T-helper 1 cell treated with Interleukin-12 subunit alpha and Interleukin-12 subunit beta and Interleukin-4 antibody, amounts not matched to agents 30 ng/mL and 1 ng/mL, for 36 hours (primary cell): ENCODE measurements at regions not wholly inside any gene's neighbourhood (a gene's known extent, or its start where the extent isn't known, plus 50 kb on each side); places are given as distances from the start of the nearest gene placed in this dataset.
"Not testable (repeated sequence)": the region's sequence is repeated elsewhere in the genome, so short reads cannot be mapped to it uniquely, and the experiment has no call there.

Source experiments
- intact Hi-C: fragments of 100-400 bp; cut with micrococcal nuclease; formaldehyde crosslinking; loops from one replicate; pipeline ENCODE4 v1.15.1; 2024

DNA sequence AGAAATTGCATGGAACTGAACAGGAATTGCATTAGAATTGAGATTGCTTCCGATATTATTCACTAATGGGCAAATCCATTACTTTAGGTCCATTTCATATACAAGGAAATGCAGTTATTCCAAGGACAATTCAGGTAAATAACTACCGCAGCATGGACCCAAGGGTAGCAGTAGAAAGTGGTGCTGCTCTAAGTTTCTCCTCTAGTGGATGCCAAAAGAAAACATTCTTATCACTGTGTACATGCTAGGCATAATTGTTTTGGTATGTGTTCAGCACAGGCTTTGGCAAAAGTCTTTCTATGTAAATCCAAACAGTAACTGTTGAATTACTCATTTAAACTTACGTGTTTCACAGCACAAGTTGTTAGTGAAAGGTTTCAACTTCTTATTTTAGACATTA is 890.1 kb upstream of the ADAMTS5 start:
- intact Hi-C loops: not testable (repeated sequence)

- intact Hi-C loops: no loop called here
These were observed 874.3 kb upstream of the ADAMTS5 start for GRCh38 chr21:27841084-27841672.

DNA sequence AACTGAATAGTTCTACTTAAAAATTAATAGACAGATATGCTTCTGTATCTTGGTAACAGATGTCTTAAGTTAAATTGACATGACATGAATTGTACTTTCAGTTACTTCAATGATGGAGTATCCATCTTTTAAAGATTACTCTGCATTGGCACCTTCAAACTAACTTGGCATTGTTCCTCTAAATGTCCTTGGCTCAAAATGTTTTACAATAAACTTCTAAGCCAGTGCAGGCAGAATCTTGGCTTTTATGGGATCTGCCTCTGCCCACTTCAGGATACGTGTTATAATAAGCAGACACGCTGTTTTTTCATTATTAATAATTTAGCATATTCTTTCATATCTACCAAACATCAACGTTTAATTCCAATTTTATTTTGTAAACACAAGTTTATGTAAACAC is 873.4 kb upstream of the ADAMTS5 start:
- intact Hi-C loops: no loop called here

DNA sequence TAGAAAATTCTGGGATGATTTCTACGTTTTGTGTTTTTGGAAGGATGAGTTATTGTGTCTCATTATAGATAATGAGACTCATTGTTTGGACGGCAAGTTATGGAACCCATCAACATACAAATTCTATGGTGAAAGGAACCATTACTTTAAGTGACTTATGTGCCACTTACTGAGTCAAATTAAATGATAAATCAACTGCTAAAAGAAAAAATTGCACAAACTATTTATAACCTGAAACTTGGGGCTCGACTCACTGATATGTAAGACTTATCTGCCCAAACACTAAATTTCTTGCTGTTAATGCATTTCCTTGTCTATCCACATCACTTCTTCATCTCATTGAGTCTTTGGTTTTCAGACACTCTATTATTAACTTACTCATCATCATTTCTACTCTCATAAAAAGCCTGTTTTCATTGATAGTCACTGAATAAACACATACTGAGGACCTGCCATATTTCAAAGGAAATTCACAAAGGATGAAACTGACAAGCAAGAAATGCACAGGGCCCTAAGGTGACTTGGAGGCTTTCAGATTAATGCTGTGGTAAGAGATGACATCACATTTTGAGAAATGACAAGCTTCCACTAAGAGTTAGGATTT is 872.7 kb upstream of the ADAMTS5 start:
- intact Hi-C loops: no loop called here

GRCh38 chr21:27838573-27838972 is 871.7 kb upstream of the ADAMTS5 start:
- intact Hi-C loops: no loop called here

DNA sequence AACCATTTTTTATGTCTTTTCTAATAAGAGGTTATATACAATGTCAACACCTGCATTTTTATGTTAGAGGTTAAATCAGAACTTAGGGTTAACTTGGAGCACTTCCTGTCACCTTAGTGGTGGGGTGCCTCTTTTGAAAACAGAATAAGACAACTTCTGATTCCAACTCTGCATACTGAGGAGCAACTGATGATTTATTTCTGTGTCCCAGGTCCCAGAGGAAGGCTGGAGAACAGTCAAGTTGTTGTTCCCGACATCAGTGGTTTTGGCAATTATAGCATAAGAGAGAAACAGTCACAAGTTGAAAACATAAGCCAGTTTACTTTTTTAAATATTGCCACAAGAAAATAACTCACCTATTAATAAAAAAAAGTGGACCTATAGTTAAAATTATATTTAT is 871.0 kb upstream of the ADAMTS5 start:
- intact Hi-C loops: no loop called here

DNA sequence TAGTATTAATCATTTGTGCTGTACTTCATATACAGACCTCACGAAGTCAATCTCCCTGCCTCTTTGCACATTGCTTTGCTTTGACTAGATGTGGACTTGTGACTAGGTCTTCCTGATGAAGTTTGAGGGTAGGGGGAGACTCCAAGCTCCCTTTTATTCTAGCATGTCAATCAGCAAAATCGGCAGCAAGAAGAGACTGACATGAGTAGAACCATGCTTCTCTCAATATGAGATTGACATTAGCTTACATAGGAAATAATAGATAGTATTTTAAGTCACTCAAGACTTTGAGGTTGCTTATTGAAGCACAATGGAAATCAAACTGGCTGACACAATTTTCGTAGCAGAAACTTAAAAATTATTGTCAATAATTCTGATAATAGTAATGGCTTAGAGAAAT is 866.4 kb upstream of the ADAMTS5 start:
- intact Hi-C loops: no loop called here

GRCh38 chr21:27831816-27832569 is 865.1 kb upstream of the ADAMTS5 start:
- intact Hi-C loops: no loop called here

- intact Hi-C loops: no loop called here
These were observed 864.3 kb upstream of the ADAMTS5 start for GRCh38 chr21:27831177-27831576.

DNA sequence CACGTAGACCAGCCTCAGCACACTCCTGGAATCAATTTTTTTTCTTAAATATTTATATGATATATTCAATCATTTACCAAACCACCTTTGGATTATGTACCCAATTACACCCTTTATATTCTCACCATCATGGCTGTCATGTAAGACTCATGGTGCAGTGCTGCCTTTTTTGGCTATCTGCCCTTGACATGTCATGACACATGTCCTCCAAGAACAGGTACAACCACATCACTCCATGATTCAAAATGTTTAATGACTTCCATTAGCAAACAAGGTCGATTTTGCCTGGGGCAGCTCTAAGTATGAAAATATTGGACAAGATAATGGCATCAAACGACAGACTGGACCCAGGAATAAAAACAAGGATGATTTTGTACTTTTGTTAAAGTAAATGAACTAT is 861.1 kb upstream of the ADAMTS5 start:
- intact Hi-C loops: no loop called here

- intact Hi-C loops: no loop called here
These were observed 858.1 kb upstream of the ADAMTS5 start for GRCh38 chr21:27825035-27825434.

DNA sequence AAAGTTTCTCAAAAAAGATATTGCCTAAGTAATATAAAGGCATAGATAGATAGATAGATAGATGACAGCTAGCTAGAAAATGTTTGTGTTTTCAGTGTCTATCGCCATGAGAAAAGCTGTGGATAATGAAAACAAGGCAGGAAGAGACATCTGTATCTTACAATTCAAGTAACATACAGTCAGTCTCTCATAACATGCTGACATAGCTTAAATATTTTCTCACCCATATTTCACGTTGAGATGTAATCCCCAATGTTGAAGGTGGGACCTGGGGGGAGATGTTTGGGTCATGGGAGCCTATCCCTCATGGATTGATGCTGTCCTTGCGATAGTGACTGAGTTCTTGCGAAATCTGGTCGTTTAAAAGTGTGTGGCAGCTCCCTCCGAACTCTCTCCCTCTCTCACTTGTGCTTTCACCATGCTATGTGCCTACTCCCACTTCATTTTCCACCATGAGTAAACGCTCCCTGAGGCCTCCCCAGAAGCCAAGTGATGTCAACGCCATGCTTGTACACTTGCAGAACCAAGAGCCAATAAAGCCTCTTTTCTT is 856.8 kb upstream of the ADAMTS5 start:
- intact Hi-C loops: no loop called here

DNA sequence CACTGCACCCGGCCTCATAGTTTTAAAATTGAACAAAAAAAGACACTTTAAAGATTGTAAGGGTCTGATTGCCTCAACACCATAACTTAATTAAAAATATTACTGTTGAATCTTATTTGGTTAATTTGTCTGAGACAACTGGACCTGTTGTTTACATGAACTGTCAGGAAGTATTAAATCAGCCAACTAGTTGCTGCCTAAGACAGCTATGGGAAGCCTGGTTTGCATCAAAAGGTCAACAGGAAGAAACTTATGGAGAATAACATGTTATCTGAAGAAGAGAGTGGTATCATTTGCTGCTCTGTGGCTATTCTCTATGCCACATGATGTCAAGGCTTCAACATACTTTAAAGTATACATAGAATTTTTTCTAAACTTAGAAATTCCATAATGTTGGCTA is 853.5 kb upstream of the ADAMTS5 start:
- intact Hi-C loops: no loop called here

GRCh38 chr21:27819299-27819698 is 852.4 kb upstream of the ADAMTS5 start:
- intact Hi-C loops: no loop called here

DNA sequence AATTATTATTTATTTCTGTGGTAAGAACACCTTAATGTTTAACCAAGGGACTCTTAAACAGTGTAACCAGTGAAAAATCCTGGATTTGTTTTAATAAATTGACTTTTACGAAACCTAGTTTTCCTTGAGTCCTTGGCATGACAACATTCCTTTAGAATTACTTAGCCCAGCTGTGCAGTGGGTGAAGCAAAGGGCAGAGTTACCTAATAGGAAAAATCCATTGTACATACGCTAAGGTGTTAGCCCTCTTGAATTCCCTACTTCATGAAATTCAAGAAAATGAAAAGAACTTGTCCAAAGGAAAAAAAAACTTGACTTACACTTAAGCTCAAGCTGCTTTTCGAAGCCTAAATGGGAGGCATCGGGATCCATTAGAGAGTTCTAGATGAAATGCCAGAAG is 852.0 kb upstream of the ADAMTS5 start:
- intact Hi-C loops: no loop called here

DNA sequence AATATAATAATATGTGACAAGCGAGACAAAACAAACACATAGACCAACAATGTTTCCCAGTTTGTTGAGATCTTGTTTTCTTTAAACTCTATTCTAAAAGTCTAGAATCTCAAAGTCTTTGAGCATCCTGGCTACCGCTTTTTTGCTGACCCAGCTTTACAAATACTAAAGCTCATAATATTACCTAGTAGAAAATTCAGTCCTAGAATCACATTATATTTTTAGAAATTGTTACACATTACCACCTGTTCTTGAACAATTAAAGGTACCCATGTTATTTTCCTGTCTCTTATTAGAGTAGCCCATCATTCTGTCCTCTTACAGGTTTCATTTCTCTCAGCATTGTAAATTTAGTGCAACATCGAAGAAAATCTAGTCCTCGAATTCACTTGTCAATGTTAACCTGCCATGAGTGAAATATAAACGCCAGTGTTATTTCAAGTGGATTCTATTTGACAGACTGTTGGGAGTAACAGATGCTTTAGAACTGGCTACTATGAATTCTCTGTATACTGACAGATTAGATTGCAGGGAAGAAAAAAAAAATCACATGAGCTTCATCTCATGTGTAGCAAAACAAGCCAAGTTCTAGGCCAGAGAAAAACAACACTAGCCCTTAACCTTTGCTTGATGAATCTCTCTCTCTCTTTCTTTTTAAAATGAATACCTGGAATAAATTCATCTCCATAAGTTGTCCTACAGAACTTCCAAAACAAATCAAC is 851.2 kb upstream of the ADAMTS5 start:
- intact Hi-C loops: no loop called here

DNA sequence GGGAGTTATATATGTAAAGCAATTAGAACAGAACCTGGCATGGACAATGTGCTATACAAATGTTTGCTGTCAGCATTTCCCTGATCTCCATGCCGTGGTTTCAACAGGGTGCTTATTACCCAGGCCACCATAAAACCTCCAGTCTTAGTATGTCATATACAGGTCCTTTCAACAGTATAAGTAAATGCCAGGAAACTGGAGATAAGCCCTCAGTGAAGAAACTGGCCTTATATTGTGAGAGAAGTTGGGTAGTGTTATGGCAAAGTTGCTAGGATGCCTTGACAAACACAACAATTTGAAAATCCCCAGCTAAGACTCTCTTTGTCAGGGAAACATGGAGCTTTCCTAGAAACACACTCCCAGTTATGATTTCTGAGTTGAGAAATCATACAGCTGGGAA is 850.2 kb upstream of the ADAMTS5 start:
- intact Hi-C loops: no loop called here

- intact Hi-C loops: no loop called here
These were observed 849.4 kb upstream of the ADAMTS5 start for GRCh38 chr21:27816301-27816700.

GRCh38 chr21:27814226-27814625 is 847.3 kb upstream of the ADAMTS5 start:
- intact Hi-C loops: no loop called here

DNA sequence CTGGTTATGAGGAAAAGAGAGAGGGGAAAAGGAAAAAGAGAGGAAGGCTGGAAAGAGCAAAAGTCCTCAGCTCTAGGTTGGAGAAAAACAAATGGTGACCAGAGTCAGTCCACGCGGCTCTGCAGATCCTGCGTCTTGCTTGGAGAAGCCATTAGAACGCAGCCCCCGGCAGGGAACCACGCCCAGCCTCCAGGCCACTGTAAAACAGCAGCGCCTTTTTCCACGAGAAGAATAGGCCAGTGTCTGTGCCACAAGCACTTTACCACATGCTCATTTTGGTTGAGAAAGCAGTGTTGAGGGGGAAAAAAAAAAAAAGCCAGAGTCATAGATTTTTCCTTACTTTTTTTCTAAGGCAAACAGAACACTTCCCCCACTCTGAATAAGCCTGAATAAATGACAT is 846.9 kb upstream of the ADAMTS5 start:
- intact Hi-C loops: no loop called here

DNA sequence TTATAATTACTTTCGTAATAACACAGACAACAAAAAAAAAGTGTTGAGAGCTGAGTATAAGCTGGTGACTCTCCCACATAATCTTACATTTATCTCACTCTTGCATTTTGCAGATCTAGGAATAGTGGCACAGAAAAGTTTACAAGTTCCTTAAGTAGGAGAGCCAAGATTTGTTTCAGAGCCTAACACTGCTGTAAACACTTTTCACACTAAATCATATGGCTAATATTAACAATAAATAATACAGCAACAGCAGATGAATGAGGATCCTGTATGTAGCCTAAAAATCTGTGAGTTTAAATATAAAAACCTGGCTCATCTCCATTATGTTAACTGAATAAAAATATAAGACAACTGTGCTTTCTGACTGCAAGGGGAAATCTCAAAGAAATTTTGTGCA is 846.5 kb upstream of the ADAMTS5 start:
- intact Hi-C loops: no loop called here

- intact Hi-C loops: no loop called here
These were observed 845.4 kb upstream of the ADAMTS5 start for GRCh38 chr21:27812279-27812678.
